Suprapubic skin (tissue), 4 donors: ENCODE measurements at regions not wholly inside any gene's neighbourhood (a gene's known extent, or its start where the extent isn't known, plus 50 kb on each side); places are given as distances from the start of the nearest gene placed in this dataset.
"Not testable (repeated sequence)": the region's sequence is repeated elsewhere in the genome, so short reads cannot be mapped to it uniquely, and the experiment has no call there.

Experiments
- DNase-seq, 2 donors: peaks; one replicate each; pipeline ENCODE4 v3.0.0-alpha.2; 2019; ENCODE audit warnings: low spot score in 2 of 2
- H3K27ac ChIP-seq: fragments of 200-600 bp; sonication (generic); one replicate; pipeline ENCODE4 v1.5.1; 2019
- H3K27me3 ChIP-seq: fragments of 200-600 bp; sonication (generic); one replicate; pipeline ENCODE4 v1.5.1; 2019
- H3K36me3 ChIP-seq: fragments of 200-600 bp; sonication (generic); one replicate; pipeline ENCODE4 v1.5.1; 2019
- H3K4me1 ChIP-seq: fragments of 200-600 bp; sonication (generic); one replicate; pipeline ENCODE4 v1.5.1; 2019
- H3K4me3 ChIP-seq: fragments of 200-600 bp; sonication (generic); one replicate; pipeline ENCODE4 v1.5.1; 2019; ENCODE audit warnings: mild to moderate bottlenecking
- H3K9me3 ChIP-seq: fragments of 200-600 bp; sonication (generic); one replicate; pipeline ENCODE4 v1.5.1; 2019
- CTCF ChIP-seq, 2 donors: fragments of 200-600 bp in 1 of 2; fragments of 450-650 bp in 1 of 2; sonication (generic) in 1 of 2; IDR thresholded peaks; one replicate each; pipeline ENCODE4 v1.5.1; 2016 to 2019; ENCODE audit warnings: antibody characterized with exemption in 2 of 2, mild to moderate bottlenecking in 1 of 2, moderate library complexity in 1 of 2
- EP300 ChIP-seq: sonication (generic); formaldehyde crosslinking; IDR thresholded peaks from one replicate; pipeline ENCODE4 v1.6.1; 2017; ENCODE audit warnings: antibody characterized with exemption
- POLR2A ChIP-seq, 2 donors: fragments of 450-650 bp; IDR thresholded peaks; one replicate each; pipeline ENCODE4 v1.6.1; 2017; ENCODE audit warnings: antibody characterized with exemption in 2 of 2, mild to moderate bottlenecking in 2 of 2, moderate library complexity in 2 of 2
- POLR2AphosphoS5 ChIP-seq, 3 donors: sonication (generic); formaldehyde crosslinking; IDR thresholded peaks; one replicate each; pipeline ENCODE4 v1.6.1; 2017; ENCODE audit warnings: antibody characterized with exemption in 3 of 3
- WGBS: methylation state at CpG from one replicate; pipeline ENCODE4 v1.1.5; 2018; 5-methylcytosine and 5-hydroxymethylcytosine counted together

- Histone ChIP-seq H3K36me3 (no peaks in the 10 kb centered on the region), H3K4me1 (no peaks in the 10 kb centered on the region), H3K9me3 (no peaks in the 10 kb centered on the region), H3K27me3 (no peaks in the 10 kb centered on the region), H3K4me3 (no peak overlapping the region), H3K27ac (no peak overlapping the region)
- 13% methylated on average over 3 of the region's 3 CpGs for WGBS
- no peak for DNase-seq
- TF ChIP-seq EP300 (no peak), POLR2AphosphoS5 (IDR thresholded peaks at IDR 0.05) (no peak), CTCF (IDR thresholded peaks at IDR 0.05) (no peak), POLR2A (IDR thresholded peaks at IDR 0.05) (no peak)
These were observed 706.4 kb downstream of the SMARCA1 start for GRCh38 chrX:128816919-128817318.

GRCh38 chrX:128807367-128807766, 715.9 kb downstream of the SMARCA1 start:
- TF ChIP-seq CTCF (IDR thresholded peaks at IDR 0.05) (no peak), POLR2AphosphoS5 (IDR thresholded peaks at IDR 0.05) (no peak), EP300 (no peak), POLR2A (IDR thresholded peaks at IDR 0.05) (no peak)
- no peak for DNase-seq
- H3K4me3 ChIP-seq = no peak overlapping the region
- no peaks in the 10 kb centered on the region for H3K9me3 ChIP-seq
- no peaks in the 10 kb centered on the region for H3K4me1 ChIP-seq
- H3K36me3 ChIP-seq = no peaks in the 10 kb centered on the region
- no peak overlapping the region for H3K27ac ChIP-seq
- 83% methylated on average over 3 of the region's 3 CpGs for WGBS
- H3K27me3 ChIP-seq = no peaks in the 10 kb centered on the region

GRCh38 chrX:128805236-128805635, 718.1 kb downstream of the SMARCA1 start:
- Histone ChIP-seq H3K27ac (no peak overlapping the region), H3K4me1 (no peaks in the 10 kb centered on the region), H3K4me3 (no peak overlapping the region), H3K36me3 (no peaks in the 10 kb centered on the region), H3K27me3 (no peaks in the 10 kb centered on the region), H3K9me3 (no peaks in the 10 kb centered on the region)
- 62% methylated on average over 2 of the region's 2 CpGs for WGBS
- no peak for DNase-seq
- TF ChIP-seq EP300 (no peak), POLR2A (IDR thresholded peaks at IDR 0.05) (no peak), CTCF (IDR thresholded peaks at IDR 0.05) (no peak), POLR2AphosphoS5 (IDR thresholded peaks at IDR 0.05) (no peak)

GRCh38 chrX:128804828-128805227, 718.5 kb downstream of the SMARCA1 start:
- no peaks in the 10 kb centered on the region for H3K36me3 ChIP-seq
- DNase-seq = no peak
- WGBS = 75% methylated on average over 2 of the region's 2 CpGs
- no peak overlapping the region for H3K4me3 ChIP-seq
- no peaks in the 10 kb centered on the region for H3K4me1 ChIP-seq
- no peaks in the 10 kb centered on the region for H3K27me3 ChIP-seq
- H3K9me3 ChIP-seq = no peaks in the 10 kb centered on the region
- TF ChIP-seq POLR2A (IDR thresholded peaks at IDR 0.05) = no peak
- no peak for TF ChIP-seq EP300
- no peak for TF ChIP-seq POLR2AphosphoS5 (IDR thresholded peaks at IDR 0.05)
- no peak for TF ChIP-seq CTCF (IDR thresholded peaks at IDR 0.05)
- H3K27ac ChIP-seq = no peak overlapping the region

GRCh38 chrX:128800138-128800537, 723.2 kb downstream of the SMARCA1 start:
- DNase-seq = no peak
- H3K9me3 ChIP-seq = no peaks in the 10 kb centered on the region
- H3K27ac ChIP-seq = no peak overlapping the region
- H3K36me3 ChIP-seq = no peaks in the 10 kb centered on the region
- H3K27me3 ChIP-seq = no peaks in the 10 kb centered on the region
- no peaks in the 10 kb centered on the region for H3K4me1 ChIP-seq
- TF ChIP-seq CTCF (IDR thresholded peaks at IDR 0.05) (no peak), POLR2A (IDR thresholded peaks at IDR 0.05) (no peak), POLR2AphosphoS5 (IDR thresholded peaks at IDR 0.05) (no peak), EP300 (no peak)
- no peak overlapping the region for H3K4me3 ChIP-seq
- 57% methylated on average over 2 of the region's 2 CpGs for WGBS

- H3K4me1 ChIP-seq, H3K4me3 ChIP-seq, H3K36me3 ChIP-seq, H3K27ac ChIP-seq, H3K9me3 ChIP-seq, H3K27me3 ChIP-seq, DNase-seq: not testable (repeated sequence)
- WGBS = 54% methylated on average over 3 of the region's 6 CpGs
These were observed 730.9 kb upstream of the ACTRT1 start for GRCh38 chrX:128783139-128783538.
